Stimulated activated CD4-positive, alpha-beta T cell treated with anti-CD3 and anti-CD28 coated beads, Interleukin-12 subunit alpha, Interleukin-12 subunit beta, amount 100 ng/mL, for 4 hours (primary cell): ENCODE measurements at regions not wholly inside any gene's neighbourhood (a gene's known extent, or its start where the extent isn't known, plus 50 kb on each side); places are given as distances from the start of the nearest gene placed in this dataset.

Source experiments
- DNase-seq: peaks from one replicate; pipeline ENCODE4 v3.0.0-alpha.2; 2020

DNA sequence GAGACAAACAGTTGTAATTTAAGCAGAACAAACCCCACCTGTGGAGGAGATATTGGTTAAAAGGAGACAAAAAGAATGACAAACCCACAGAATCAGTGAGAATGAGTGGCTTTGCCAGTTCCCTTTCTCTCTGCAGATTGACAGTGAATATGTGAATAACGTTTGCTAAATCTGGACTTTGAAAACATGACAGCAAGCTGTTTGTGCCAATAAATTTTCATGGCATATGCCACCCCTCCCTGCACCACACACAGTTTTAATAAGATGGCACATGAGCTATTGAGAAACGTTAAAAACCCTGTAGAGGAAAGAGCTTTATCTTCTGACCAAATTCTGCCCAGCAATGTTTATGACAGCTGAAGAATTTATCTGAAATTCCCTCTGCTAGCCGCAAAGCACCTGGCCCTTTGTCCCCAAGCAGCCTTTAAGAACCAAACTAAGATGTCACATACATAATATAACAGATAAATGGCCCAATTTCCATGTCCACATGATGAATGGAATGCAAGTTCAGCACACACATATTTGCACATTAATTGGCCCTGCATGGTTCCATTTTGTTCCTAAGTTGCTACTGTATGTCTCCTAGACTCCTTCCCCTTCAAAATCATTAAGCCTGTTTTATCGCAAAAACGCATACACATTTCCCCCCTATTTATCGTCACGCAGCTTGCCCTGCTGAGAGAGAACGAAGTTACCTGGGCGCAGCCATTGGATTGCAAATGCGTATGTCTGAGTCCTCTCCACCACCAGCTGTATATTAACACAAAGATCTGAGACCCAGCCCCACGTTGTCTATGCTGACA lies 773.5 kb upstream of the EEF2KMT start:
- DNase-seq: no peak

GRCh38 chr16:5867250-5867649 lies 769.7 kb upstream of the EEF2KMT start:
- DNase-seq: no peak

DNA sequence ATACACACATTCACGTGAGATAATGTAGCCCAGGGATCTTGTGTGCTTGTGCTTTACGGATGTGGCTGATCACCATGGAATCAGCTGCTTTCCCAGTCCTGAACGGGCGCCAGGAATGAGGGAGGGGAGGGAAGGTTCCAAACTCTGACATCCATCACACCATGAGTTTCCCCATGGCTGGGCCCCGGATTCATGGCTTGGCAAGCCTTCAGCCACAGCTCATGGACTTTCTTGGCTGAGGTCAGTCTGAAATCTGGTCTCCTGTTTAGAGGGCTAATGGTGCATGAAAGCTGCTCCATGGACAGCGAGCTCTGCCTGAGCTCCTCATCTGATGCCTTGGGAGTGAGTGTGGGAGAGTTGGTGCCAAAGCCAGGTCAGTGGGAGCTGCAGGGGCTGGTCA lies 767.6 kb upstream of the EEF2KMT start:
- no peak for DNase-seq

- DNase-seq: no peak
Measured at GRCh38 chr16:5863071-5863606, 765.5 kb upstream of the EEF2KMT start.

DNA sequence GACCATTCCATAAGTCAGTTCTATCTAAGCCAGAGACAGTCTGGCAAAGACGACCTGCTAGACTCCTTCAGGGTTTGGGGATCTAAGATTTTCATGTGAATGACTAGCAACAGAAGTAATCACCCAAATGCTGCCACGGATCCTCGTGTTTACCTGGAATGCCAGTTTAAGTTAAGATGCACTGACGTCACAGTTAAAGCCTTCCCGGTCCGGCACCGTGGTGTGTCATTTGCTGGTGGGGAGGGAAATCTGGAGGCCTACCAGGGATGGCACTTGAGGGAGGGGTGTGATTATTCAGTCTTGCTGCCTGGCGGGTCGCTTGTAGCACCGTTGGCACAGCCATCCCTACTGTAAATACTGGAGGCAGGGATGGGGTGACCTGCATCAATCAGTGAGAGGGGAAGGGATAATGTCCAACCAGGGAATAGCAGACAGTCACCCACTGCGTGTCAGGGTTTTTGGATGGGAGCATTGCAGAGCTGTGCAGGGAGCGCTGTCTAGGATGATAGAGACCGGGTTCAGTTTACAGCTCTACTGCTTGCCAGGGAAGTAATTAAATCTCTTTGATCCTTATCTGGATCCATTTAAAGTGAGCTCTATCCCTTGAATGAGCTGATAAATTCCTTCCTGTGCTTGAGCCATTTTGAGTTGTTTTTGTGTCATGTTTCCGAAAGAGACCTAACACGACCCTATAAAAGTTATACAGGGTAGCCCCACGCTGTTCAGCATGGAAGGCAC lies 764.7 kb upstream of the EEF2KMT start:
- DNase-seq: no peak

DNA sequence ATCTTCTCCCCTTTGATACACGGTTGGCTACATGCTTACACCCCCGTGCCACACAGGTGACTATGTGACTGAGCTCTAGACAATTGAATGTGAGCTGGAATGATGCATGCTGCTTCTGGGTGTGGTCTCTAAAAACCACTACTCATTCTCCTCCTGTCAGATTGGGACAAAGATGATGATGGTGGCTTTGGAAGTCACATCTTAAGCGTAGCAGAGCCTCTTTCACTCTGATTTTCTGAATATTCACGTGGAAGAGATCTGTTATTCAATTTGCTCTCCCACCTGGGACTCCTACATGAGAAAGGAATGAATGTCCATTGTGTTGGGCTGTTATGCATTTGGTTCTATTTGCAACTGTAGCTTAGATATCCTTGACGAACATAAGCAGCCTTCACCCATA lies 763.6 kb upstream of the EEF2KMT start:
- no peak for DNase-seq

DNA sequence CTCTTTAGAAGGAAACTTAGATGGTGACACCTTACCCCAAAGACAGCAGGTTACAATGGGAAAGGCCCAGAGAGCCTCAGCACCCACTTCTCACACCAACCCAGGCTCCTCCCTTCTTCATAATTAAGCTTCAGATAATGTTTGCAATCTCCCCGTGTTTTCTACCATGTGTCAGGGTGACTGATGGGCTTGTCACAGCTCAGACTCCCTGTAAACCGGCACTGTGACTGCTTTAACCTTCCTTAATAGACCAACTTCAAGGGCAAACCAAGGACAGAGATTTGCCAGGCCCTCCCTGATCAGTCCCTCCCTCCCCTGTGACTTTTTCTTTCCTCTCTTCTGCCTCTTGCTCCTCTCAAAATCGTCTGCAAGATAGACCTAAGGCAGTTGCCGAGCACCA lies 760.6 kb upstream of the EEF2KMT start:
- no peak for DNase-seq

GRCh38 chr16:5854027-5854426 lies 756.4 kb upstream of the EEF2KMT start:
- no peak for DNase-seq

- no peak for DNase-seq
Measured at GRCh38 chr16:5852151-5852550, 754.6 kb upstream of the EEF2KMT start.

DNA sequence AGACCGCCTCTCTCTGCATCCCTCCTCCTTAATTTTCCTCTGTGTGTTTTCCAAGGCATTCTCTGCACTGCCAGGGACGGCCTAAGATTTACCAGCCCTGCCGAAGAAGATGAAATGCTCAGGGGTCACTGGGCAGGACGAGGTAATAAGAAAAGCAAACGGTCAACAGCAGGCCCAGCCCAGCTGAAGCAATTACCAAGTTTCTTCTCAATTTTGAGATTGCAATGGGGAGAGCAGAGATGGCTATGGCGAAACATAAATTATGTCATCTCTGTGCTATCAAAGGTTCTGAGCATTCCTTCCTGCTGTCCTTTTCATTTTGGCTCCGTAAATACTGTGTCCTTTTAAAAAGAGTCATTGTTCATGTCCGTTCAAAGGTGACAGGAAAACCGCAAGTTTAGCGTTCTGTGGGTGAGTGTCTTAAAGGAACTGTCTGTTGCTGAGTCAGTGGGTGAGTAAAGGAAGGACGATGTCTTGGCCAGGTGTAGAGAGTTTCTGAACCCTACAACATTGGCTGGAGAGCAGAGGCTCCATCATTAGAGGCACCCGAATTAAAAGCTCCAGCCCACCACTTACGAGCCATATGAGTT lies 753.9 kb upstream of the EEF2KMT start:
- DNase-seq: no peak

- DNase-seq: no peak
Measured at GRCh38 chr16:5850632-5851392, 753.2 kb upstream of the EEF2KMT start.

DNA sequence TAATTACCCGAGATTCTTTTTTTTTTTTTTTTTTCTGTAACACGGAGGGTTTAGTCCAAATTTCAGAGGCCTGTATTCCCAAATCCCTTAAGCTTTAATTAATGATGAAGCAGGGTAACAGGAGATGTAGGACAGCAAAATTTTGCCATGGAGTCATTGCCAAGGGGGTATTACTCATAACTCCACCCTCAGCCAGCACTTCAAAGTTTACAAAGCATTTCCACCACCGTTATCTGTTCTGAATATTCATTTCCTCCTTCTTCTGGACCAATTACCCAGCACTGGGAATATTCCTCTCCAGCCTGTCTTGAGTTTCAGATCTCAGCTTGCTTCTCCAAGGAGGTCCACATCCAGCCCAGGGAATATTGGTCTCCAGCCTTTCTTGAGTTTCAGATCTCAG lies 747.5 kb upstream of the EEF2KMT start:
- no peak for DNase-seq

GRCh38 chr16:5841974-5842373 lies 744.4 kb upstream of the EEF2KMT start:
- DNase-seq: no peak

GRCh38 chr16:5838725-5839124 lies 741.1 kb upstream of the EEF2KMT start:
- no peak for DNase-seq

GRCh38 chr16:5838071-5838470 lies 740.5 kb upstream of the EEF2KMT start:
- DNase-seq: no peak

DNA sequence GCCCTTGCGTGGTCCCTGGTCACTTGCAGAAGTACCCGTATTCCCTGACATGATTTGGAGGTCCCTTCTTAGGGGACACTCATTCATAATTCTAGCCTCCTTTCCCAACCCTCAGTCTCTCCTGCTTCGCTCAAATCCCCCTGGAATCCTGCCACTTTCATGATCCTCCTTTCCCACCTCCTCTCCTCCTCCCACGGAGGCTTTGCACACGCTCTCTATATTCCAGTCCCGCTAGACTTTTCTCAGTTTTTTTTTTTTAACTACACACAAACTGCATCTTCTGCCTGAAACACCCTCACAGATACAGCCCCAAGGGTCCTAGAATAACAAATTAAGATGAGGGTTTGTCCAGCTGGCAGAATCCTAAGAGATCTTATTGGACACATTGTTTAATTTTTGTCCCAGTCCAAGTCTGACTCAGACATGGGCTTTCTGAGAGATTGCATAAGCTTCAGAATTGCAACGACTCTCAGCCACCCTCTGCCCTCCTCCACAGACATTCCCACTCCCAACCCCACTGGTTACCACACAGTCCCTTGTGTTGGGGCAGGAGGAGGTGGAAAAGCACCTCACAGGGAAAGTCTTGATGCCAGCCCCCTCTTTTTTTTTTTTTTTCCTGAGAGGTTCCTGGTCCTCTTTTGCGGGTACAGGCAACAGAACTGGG lies 739.5 kb upstream of the EEF2KMT start:
- DNase-seq: no peak

DNA sequence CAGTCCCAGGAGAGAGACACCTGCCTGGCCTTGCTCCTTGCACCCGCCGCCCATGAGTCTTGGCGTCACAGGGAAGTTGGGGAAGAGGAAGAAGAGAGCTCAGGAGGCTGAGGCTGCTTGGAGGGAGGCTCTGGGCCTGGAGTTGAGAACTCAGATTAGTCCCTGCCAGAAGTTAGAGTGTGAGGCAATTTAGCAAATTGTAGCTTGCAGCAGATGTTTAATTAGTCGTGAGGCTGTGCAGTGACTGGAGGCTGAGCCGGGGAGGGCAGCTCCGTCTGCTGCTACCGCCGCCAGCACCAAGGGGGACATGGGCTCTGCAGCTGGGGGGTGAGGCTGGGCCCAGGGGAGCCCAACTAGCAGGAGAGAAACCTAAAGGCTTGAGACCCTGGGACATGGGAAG lies 738.3 kb upstream of the EEF2KMT start:
- no peak for DNase-seq

GRCh38 chr16:5826332-5826731 lies 728.7 kb upstream of the EEF2KMT start:
- no peak for DNase-seq

- no peak for DNase-seq
Measured at GRCh38 chr16:5820472-5820871, 722.9 kb upstream of the EEF2KMT start.

DNA sequence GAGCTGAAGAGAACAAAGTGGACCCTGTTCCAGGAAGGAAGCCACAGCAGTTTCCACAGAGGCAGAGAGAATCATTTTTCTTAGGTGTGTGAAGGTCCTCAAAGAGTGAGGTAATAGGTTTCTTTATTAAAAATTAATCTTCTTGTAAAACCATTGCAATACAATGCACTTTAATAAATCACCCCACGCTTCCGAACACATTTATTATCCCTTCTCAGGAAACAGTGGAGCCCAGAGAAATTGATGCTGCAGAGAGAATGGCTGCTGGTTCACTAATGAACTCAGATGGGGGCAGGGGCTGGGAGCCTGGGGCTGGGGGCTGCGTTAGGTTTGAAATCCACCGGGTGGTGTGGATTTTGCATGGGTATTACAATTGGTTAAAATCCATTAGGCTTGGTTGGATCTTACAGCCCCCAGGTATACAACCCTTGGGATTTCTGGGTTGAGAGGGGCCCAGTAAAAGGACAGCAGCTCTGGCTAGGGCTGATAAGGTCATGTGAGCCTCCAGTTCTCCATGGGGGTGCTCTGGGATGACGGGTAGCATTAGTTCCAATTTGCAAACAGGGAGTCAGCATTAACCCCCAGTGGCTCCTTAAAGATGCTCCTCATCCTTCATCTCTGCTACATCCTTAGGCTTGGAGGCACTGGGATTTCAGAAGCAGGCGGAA lies 718.1 kb upstream of the EEF2KMT start:
- no peak for DNase-seq

GRCh38 chr16:5801396-5801795 lies 703.8 kb upstream of the EEF2KMT start:
- DNase-seq: no peak

- no peak for DNase-seq
Measured at GRCh38 chr16:5793556-5793955, 696.0 kb upstream of the EEF2KMT start.
